ENCODE measurements at regions not wholly inside any gene's neighbourhood (a gene's known extent, or its start where the extent isn't known, plus 50 kb on each side); places are given as distances from the start of the nearest gene placed in this dataset.

DNA sequence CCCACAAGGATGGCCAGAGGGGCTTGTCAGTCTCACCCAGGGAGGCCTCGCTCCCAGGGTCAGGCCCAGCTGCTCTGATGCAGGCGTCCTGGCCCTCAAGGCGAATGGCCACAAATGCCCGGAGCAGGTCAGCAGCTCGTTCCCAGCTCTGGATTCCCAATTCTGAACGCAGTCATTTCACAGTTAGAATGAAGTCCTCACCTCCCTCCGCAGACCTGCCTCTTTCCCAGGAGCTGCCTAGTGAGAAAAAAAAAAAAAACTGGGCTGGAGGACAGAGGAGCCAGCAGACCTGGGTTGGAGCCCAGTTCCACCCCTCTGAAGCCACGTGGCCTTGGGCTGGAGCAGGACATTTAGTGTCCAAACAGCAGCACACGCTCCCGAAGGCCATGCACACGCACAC lies 62.2 kb upstream of the DIO3 start:
- DNase-seq = no peak

DNA sequence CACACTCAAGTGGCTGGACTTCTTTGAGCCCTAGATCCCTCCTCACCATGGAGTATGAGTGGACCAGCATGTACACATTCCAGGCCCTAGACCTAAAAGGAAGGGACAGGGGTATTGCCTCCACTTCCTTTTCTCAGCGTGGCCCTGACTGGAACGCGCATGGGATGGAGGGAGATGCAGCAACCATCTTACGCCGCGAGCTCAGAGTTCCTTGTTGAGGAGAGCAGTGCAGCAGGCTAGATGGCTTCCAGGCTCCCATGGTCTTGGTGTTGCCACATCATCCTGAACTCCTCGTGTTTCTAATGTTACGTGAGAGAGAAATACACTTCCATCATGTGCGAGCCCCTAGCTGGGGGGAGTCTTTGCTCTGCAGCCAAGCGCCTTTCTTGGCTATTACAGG lies 61.8 kb upstream of the DIO3 start:
- DNase-seq = no peak

DNA sequence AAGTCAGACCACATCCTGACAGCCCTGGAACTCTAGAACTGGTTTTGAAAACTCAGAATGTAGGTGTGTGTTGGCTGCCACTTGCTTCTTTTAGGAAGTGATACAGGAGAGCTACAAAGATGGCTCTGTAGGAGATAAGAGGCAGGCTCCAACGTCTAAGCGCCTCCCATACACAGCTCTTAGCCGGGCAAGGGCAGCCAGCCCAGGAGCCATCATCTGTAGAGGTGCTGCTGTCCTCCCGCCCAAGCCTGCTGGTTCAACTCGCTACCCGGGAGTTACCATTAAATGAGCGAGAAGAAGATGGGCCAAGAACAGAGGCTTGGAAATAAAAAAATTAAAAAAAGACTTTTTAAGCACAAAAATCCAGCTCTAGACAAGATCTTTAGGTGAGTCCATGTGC lies 61.2 kb upstream of the DIO3 start:
- DNase-seq = no peak

DNA sequence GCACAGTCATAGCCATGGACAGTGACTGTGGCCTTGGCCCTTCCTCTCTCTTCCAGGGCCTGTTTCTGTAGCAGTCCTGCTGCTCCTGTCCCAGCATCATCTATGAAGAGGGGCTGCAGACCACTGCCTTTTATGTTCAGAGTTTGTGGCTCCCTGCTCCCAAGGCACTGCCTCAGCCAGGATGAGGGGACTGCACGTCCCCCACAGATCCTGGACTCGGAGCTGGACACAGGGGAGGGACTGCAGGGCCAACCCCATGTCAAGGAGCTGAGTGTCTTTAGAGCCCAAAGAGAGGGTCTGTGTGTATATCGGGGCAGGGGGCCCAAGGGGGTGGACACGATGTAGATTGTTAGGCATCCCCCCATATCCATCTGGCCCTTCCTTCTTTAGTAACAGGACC lies 60.6 kb upstream of the DIO3 start:
- DNase-seq = no peak

DNA sequence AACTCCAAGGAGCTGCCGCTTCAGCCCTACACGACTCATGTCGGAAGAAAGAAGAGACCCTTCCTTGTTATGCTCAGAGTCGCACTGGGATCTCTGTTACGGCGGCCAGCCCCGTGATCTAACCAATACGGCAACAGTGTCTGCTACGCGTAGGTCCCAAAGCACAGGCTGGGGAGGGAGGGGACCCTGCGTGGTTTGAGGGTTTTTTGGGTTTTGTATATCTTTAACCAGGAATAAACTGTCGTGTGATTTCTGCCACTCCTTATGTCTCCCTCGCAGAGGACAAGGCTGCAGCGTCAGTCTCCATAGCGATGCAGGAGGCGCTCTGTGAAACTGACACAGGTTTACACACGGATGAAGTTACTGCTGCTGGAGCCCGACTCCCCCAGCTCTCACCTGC lies 60.0 kb upstream of the DIO3 start:
- no peak for DNase-seq

DNA sequence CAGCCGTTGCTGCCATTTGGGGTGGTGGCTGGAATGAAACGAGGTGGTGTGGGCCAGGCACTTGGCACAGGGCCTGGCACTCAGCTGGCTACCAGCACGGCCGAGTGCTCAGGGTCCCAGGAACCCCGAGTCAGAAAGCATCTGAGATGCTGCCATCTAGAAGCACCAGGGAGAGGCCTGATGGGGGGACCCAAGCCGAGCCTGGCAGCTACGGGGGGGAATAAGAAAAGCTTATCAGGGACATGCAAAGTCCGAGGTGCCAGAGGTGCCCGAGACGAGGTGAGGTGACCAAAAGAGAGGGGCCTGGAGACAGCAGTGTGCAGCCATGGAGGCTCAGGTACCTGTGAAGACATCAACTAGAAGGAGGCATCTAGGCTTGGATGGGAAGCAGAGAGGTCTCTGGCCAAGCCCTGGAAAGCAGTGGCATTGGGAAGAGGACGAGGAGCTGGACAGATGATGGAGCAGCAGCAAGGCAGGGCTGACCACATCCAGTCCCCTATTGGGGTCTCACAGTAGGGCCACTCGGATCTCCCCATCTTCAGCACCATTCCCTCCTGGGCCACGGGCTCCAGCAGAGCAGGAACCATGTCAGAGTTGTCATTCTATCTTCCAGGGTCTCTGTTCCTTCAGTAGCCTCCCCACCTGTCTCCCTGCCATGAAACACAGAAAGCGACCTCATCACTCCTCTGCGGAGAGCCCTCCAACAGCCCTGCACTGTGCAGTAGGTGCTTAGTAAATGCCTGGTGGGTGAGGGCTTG lies 59.3 kb upstream of the DIO3 start:
- no peak for DNase-seq

DNA sequence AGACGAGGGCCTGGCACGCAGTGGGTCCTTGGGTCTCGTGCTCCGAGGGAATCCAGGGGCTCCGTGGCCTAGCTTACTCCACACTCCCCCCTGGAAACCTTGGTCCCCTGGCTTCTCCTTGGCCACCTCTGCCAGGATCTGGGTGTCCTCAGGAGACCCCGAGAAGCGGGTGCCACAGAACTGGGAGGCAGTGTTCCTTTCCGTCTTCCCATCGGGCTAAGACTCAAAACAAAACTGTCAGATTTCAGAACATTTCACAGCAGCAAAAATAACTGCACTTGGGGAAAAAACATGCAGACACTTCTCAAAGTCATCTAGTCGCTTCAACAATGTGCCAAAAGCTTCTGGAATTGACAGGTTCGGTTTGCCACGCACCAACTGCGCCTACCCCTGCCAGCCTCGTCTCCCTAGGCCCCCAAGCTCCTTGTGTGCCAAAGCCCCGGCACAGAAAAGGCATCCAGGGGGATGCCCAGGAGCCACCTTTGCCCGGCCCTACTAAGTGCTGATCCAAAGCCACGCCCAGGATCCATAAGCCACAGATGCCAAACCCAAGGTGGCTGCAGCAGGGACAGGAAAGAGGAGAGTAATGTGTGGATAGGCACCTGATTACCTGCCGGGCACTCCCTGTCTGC lies 58.4 kb upstream of the DIO3 start:
- no peak for DNase-seq

DNA sequence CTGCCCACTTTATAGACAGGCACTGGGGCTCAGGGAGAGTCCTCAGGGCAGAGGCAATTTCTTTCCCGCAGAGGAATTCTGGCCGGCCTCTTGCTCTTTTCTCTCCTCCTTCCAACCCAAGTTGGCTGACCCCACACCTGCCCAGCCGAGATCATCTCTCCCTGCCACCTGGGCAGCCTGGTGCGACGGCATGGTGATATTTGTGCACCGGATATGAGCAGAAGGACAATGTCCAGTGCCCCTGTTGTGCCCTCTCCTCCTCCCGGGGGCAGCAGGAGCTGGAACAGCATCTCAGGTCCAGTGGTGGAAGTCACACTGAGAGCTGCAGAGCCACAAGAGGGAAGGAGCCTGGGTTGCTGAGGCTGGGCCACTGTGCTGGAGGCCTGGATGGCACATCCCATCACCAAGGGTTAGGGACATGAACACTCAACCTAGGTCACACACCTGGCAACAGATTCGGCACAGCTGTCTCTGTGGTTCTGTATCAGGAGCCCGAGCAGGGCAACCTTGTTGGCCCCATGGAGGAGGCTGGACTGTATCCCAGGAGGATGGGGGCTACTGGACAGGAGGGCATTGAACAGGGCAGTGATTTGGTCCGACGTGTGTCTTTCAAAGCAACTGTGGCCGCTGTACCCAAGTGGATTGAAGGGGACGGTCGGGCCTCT lies 57.7 kb upstream of the DIO3 start:
- DNase-seq = no peak

DNA sequence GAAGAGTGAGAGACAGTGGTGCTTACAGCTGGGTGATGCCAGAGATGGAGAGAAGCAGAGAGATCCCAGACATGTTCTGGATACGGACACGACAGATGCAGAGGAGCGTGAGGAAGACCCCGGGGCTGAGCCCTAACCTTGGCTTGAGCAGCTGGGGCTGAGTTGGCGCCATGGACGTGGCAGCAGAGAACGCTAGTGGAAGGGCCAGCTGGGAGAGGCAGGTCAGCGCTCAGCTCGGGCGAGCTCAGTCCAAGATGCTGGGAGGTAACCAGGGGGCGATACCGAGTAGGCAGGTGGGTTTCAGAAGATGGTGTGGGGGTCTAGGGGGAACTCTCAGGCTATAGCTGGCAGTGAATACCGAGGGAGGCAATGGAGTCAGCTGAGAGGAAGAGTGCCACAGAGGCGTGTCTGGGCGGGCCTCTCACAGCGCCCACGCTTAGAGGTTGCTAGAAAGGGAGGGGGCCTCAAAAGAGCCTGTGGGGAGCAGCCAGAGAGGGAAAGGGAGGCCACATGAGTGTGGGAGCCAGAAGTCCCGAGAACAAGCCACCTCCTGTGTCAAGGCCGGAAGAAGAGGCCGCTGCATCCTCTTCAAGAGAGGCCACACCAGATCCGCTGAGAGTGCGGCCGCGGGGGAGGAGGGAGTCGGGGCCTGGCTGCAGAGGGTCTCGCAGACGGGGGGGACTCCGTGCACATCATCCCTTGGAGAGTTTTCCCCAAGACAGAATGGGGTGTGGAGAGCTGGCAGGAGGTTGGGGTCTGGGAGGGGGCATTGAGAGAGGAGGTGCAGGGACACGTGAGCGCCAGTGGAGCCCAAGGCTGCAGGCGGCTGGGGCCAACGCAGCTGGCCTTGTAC lies 57.0 kb upstream of the DIO3 start:
- DNase-seq = no peak

DNA sequence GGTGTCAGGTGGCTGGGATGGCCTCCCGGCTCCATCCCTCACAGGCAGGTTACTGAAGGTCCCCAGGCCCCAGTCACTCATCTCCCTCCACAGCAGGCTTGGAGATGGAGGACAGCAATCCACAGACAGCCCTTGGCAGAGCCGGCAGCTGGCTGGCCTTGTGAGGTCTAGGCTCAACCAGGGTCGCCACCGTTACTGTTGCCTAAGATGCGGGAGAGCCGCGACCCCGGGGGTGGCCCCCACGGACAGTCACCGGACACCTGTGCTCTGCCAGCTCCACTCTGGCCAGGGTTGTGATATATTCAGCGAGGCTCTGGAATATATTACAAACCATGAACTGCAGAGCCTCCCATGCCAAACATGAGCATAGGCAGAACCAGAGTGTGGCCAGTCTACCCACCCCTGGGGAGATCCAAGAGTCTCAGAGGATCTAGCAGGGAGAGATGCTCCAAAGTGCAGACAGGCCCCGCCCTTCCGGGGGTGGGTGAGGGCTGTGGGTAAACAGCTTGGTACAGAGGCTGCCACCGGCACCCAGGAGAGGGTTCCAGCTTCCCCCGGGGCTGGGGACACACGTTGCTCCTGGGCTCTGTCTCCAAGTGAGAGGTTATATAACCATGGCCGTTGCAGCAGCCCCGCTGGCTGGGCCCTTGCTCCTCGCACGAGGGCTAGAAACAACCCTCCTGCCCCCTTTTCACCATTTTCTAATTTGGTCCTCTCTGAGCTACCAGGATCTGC lies 55.9 kb upstream of the DIO3 start:
- no peak for DNase-seq

DNA sequence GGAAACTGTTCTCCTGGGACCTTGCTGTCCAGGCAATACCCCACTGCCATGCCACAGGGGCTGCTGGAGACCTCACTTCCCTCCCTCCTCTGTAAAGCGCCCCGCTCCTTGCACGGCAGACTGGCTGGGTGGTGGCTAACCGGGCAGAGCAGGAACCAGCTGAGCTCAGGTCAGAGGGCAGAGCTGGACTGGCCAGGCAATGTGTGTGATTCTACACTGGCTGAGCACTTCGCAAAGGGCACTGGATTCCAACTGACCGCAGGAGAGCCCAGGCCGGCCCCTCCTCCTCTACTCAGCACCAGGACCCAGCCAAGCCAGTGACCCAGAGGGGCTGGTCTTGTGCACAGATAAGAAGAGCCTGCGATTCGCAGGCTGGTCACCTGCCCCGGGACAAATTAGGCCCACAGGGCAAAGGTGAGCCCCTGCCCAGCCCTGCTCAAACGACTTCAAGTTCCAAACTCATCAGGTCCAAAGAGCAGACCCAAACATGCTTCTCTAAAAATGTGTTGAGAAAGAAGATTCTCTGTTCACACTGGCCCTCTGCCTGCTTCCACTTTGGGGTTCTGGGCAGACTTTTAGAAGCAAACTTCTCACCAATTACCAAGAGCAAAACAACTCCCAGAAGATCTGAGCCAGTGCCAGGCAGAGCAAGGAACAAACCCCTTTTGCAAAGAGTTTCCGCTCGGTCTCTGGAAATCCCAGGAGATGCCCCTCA lies 54.9 kb upstream of the DIO3 start:
- DNase-seq = no peak

DNA sequence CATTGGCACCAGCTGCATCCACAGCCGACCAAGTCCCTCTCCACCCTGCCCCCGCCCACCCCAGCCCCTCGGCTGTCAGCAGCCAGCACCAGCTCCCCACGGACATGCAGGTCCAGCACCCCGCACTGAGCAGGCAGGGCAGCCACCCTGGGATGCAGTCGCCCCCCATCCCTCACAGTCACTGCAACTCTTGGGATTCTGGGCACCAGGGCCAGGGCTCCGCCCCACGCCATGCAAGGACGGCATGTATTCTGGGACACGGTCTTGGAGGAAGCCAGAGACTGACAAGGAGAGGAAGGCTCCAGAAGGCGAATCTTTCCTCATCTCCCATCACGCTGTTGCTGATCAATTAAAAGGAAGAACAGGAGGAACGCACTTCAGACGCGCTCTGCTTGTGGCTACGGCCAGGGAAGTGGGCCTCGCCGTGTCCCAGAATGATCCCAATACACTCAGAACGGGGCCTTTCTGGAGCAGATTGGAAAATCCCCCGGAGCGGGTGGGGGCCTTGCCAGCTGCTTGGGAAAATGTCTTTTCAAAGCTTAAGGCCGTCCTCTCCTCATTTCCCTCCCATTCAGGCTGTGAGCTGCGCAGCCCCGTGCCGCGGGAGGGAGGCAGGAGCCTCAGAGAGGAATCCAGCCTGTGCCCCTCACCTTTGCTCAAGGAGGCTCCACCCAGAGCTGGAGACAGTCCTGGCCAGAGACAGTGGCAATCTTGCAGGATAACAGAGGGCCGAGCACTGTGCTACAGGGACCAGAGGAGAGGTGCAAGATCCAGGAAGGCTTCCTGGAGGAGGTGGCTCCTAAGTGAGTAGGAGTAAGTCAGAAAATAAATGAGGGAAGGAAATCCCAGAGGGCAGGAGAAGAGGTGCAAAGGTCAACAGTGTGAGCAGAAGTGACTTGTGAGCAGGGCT lies 54.1 kb upstream of the DIO3 start:
- no peak for DNase-seq

DNA sequence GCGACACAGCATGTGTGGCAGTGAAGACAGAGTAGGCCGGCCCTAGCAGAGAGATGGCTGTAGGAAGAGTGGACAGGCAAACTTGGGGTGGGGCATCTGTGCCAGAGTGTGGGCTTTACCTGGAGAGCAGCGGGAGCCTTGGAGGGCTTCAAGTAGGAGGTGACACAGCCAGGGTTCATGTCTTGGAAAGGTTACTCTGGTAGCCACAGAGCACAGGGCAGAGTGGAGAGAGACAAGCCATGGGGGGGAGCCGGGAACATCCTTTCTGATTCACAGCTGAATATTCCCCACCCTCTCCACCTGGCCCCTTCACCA lies 53.5 kb upstream of the DIO3 start:
- DNase-seq = no peak

DNA sequence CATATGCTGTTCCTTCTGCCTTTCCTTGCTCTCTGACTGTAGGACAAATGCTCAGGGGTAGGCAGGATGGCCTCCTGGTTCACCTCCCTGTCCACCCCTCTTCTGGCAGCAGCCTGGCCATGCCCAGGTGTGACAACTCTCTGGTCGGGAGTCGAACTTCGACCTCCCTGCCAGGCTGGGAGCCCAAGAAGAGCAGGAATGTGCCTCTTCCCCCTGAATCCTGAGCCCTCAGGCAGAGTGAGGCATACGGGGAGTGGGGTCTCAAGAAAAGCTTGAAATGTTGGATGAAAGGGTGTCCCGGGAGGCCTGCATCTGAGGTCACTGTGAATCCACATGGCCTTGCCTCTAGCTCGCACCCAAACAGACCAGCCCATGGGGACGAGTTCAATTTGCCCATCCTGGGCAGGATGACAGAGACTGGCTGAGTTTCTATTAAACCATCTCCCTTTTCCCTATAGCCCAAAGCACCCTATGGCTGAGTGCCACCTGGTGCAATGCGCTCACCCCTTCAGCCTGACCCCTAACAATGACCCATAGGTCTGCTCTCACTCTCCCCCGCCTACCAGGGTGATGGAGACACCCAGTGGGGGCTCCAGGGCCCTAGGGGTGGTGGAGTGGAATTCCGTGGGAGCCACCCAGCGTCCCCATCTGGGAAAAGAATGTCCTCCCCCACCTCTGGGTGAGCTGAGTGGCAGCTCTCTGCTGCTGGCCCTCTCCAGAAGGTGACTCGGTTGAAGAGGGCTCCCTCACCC lies 52.9 kb upstream of the DIO3 start:
- no peak for DNase-seq

DNA sequence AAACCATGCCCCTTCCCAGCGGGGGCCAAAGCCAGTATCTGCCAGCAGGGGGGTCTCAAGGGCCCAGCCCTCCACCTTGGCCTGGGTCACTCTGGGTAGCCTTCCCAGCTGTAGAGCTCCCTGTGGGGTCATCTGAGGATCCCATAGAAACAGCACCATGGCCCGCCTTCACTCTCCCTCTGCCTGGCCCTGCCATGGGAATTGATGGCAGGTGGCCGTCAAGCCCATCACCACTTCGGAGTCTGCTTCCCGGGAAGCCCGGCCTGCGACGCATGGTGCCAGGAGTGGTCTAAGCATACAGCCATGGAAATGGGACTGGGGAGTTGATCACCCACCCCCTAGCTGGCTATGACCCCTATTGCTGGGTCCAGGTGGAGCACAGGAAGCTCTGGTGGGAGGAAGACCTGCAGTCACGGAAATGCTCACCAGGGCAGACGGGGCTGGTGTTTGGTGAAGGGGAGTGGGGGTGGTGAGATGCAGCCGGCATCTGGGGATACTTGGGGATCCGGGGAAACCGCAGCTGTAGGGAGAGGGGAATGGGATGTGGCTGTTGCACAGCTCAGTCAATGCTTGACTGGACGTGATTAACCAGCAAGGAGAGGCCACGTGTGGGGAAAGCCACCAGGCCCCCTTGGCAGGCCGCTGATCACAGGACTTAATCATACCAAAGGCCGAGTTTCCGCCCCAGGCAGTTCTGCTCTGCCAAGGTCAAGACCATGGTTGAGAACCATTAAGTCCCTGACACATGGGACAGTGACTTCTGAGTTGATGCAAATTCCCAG lies 52.2 kb upstream of the DIO3 start:
- DNase-seq = no peak

DNA sequence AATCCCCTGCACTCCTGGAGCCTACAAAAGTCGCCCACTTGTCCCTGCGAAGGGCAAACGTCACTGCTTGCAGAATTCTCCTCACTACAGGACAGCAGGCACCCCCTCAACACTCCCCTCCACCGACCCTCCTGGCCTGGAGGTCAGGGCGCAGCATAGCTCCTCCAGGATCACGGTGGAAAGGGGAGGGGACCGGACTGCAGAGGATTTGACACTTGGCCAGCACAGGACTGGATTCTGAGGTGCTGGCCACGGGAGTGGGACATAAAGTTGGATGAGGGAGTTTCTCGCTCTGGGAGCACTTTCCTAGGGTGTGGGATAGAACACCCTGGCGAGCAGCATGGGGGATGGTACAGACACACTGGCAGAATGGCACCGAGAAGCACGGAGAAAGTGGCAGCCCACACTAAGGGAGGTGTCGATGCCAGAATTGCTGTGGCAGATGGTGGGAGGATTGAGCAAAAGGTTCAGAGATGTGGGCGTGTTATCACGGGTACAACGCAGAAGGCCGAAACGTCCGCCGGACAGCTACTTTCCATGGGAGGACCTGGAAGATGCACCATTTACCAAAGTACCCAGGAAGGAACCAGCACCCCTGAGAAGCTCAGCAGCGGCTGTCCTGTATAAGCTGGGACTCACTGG lies 51.4 kb upstream of the DIO3 start:
- DNase-seq = no peak

DNA sequence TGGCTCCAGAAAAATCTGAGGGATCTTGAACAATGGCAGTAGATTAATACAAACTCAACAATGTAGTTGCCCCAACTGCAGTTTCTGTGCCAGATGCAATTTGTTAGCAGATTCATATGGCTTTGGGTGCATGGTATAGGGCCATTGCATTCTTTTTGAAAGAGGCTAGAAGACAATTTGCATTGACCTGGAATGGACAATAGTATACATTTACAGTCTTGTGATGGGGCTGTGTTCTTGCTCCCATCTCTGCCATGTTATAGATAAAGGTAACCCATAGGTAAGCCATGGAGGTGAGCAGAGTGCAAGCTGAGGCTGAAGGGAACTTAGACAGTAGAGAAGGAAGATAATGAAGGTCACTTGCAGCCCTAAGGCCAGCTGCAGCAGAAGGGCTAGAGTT lies 50.1 kb upstream of the DIO3 start:
- no peak for DNase-seq

Measured in NCI-H345 (cell line).